ENCODE measurements at regions not wholly inside any gene's neighbourhood (a gene's known extent, or its start where the extent isn't known, plus 50 kb on each side); places are given as distances from the start of the nearest gene placed in this dataset.

GRCh38 chr1:22224631-22225030, 81.7 kb upstream of the WNT4 start:
- no peak for DNase-seq
- H3K36me3 ChIP-seq = no peaks in the 10 kb centered on the region
- no peak overlapping the region for H3K4me3 ChIP-seq
- TF ChIP-seq POLR2A (IDR thresholded peaks at IDR 0.05) = no peak
- TF ChIP-seq CTCF (IDR thresholded peaks at IDR 0.05) = no peak
- no peaks in the 10 kb centered on the region for H3K27me3 ChIP-seq
- no peaks in the 10 kb centered on the region for H3K4me1 ChIP-seq
- no peak overlapping the region for H3K27ac ChIP-seq
- intact Hi-C loops (cut with DNase I; ENCODE audit: low total_unique reads) = no loop called here
- H3K9me3 ChIP-seq = no peaks in the 10 kb centered on the region

- no peak for TF ChIP-seq CTCF (IDR thresholded peaks at IDR 0.05)
- no peak for TF ChIP-seq POLR2A (IDR thresholded peaks at IDR 0.05)
- Histone ChIP-seq H3K27ac (no peak overlapping the region), H3K36me3 (no peaks in the 10 kb centered on the region), H3K27me3 (no peaks in the 10 kb centered on the region), H3K4me3 (no peak overlapping the region), H3K4me1 (no peaks in the 10 kb centered on the region), H3K9me3 (no peaks in the 10 kb centered on the region)
- intact Hi-C loops (cut with DNase I; ENCODE audit: low total_unique reads) = no loop called here
- no peak for DNase-seq
These were observed 83.1 kb upstream of the WNT4 start for GRCh38 chr1:22225858-22226589.

- no peak for DNase-seq
- intact Hi-C loops (cut with DNase I; ENCODE audit: low total_unique reads) = no loop called here
- TF ChIP-seq CTCF (IDR thresholded peaks at IDR 0.05) (no peak), POLR2A (IDR thresholded peaks at IDR 0.05) (no peak)
- Histone ChIP-seq H3K4me3 (no peak overlapping the region), H3K27ac (no peak overlapping the region), H3K27me3 (no peaks in the 10 kb centered on the region), H3K4me1 (no peaks in the 10 kb centered on the region), H3K9me3 (no peaks in the 10 kb centered on the region), H3K36me3 (no peaks in the 10 kb centered on the region)
These were observed 85.2 kb upstream of the WNT4 start for GRCh38 chr1:22228074-22228473.

GRCh38 chr1:22228505-22228911, 85.6 kb upstream of the WNT4 start:
- Histone ChIP-seq H3K4me3 (no peak overlapping the region), H3K36me3 (no peaks in the 10 kb centered on the region), H3K9me3 (no peaks in the 10 kb centered on the region), H3K27me3 (no peaks in the 10 kb centered on the region), H3K4me1 (no peaks in the 10 kb centered on the region), H3K27ac (no peak overlapping the region)
- DNase-seq = no peak
- no peak for TF ChIP-seq POLR2A (IDR thresholded peaks at IDR 0.05)
- no peak for TF ChIP-seq CTCF (IDR thresholded peaks at IDR 0.05)
- intact Hi-C loops (cut with DNase I; ENCODE audit: low total_unique reads) = no loop called here

- TF ChIP-seq CTCF (IDR thresholded peaks at IDR 0.05) (no peak), POLR2A (IDR thresholded peaks at IDR 0.05) (no peak)
- Histone ChIP-seq H3K4me3 (no peak overlapping the region), H3K27ac (no peak overlapping the region), H3K36me3 (no peaks in the 10 kb centered on the region), H3K4me1 (no peaks in the 10 kb centered on the region), H3K9me3 (no peaks in the 10 kb centered on the region), H3K27me3 (no peaks in the 10 kb centered on the region)
- intact Hi-C loops (cut with DNase I; ENCODE audit: low total_unique reads) = no loop called here
- no peak for DNase-seq
These were observed 86.5 kb upstream of the WNT4 start for GRCh38 chr1:22229379-22229778.

All from uterus (tissue), 3 donors.